Thoracic aorta (tissue), 2 donors: ENCODE measurements at regions not wholly inside any gene's neighbourhood (a gene's known extent, or its start where the extent isn't known, plus 50 kb on each side); places are given as distances from the start of the nearest gene placed in this dataset.

ENCODE experiments used
- ATAC-seq: fragments of 150-250 bp; one replicate; pipeline ENCODE4 v1.8.0; 2017; ENCODE audit warnings: low read depth; ENCODE audit not compliant: insufficient number of reproducible peaks, low FRiP score
- DNase-seq: peaks from one replicate; pipeline ENCODE4 v3.0.0-alpha.2; 2020; ENCODE audit warnings: low spot score
- H3K27ac ChIP-seq, 2 donors: fragments of 200-600 bp; sonication (generic); 1 replicate in 1 of 2; 2 replicates in 1 of 2; pipeline ENCODE4 v1.5.1; 2016; ENCODE audit warnings: mild to moderate bottlenecking in 2 of 2, moderate library complexity in 2 of 2
- H3K27me3 ChIP-seq: fragments of 200-600 bp; sonication (generic); replicated peaks from 2 replicates; pipeline ENCODE4 v1.6.0; 2016; ENCODE audit warnings: mild to moderate bottlenecking; ENCODE audit not compliant: insufficient read depth
- H3K36me3 ChIP-seq: fragments of 200-600 bp; sonication (generic); one replicate; pipeline ENCODE4 v1.5.1; 2016
- H3K4me1 ChIP-seq, 2 donors: fragments of 200-600 bp; sonication (generic); 1 replicate in 1 of 2; 2 replicates in 1 of 2; pipeline versions ENCODE4 v1.5.1 to v1.6.0; 2016; ENCODE audit warnings: low read depth in 2 of 2, mild to moderate bottlenecking in 1 of 2; ENCODE audit not compliant: control insufficient read depth in 1 of 2
- H3K4me3 ChIP-seq: fragments of 200-600 bp; sonication (generic); 2 replicates; pipeline ENCODE4 v1.5.1; 2016; ENCODE audit warnings: mild to moderate bottlenecking
- H3K9me3 ChIP-seq: fragments of 200-600 bp; sonication (generic); 2 replicates; pipeline ENCODE4 v1.5.1; 2016
- CTCF ChIP-seq: fragments of 200-600 bp; sonication (generic); IDR thresholded peaks from one replicate; pipeline ENCODE4 v1.5.1; 2019; ENCODE audit warnings: antibody characterized with exemption

DNA sequence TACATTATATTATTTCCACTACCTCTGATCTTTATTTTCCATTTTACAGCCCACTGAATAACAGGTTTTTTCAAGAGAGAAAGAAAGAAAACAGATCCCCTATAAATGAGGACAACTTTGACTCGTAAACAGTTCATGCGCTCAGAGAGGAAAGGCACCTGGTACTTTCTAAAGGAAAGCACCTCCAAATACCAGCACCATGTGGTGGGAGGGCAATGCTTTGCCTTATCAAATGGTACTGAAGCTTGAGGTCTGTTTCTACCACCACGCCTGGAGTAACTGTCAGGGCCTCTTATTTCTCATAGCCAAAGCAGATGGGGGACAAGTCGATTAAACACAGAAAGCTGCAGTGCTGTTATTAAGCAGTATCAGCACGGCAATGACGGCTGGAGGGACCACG lies 510.3 kb upstream of the ZFHX3 start:
- TF ChIP-seq CTCF: no peak
- no peaks in the 10 kb centered on the region for H3K36me3 ChIP-seq
- no peaks in the 10 kb centered on the region for H3K9me3 ChIP-seq
- H3K27ac ChIP-seq: no peak overlapping the region
- ATAC-seq: no peak
- H3K4me1 ChIP-seq: no peaks in the 10 kb centered on the region
- H3K4me3 ChIP-seq: no peak overlapping the region
- DNase-seq: no peak
- H3K27me3 ChIP-seq: no peaks in the 10 kb centered on the region

- Histone ChIP-seq H3K4me3 (no peak overlapping the region), H3K27me3 (no peaks in the 10 kb centered on the region), H3K4me1 (no peaks in the 10 kb centered on the region), H3K9me3 (no peaks in the 10 kb centered on the region), H3K36me3 (no peaks in the 10 kb centered on the region), H3K27ac (no peak overlapping the region)
- TF ChIP-seq CTCF: no peak
- ATAC-seq (no peak), DNase-seq (no peak)
Observed at GRCh38 chr16:73553941-73554660, 506.2 kb upstream of the ZFHX3 start.

DNA sequence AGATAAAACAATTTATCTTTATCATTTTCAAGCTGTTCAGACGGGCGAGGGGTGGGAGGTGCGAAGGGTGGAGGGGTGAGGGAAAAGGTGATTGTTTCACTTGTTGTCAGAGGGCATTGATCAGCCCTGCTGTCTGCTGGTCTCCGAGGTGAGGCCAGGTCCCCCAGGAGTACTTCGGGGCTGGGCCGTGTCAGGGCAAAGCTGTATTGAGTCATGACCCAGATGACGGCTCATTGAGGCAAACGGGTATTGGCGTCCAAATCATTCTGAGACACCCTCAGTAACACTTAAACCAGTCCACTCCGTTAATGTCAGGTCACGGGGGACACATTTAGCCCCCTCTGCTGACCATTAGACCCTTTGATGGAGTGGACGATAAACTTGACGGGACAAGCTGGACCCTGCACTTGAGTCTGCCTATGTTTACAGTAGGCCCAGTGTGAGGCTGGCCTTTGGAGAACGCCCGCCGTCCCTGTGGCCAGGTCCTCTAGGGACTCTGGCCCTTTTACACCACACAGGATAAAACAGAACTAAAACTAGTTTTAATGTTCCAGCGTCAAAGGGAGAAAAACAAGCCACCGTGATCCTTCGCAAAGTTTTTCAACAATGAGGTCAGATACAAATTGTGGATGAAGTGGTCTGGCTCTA lies 502.2 kb upstream of the ZFHX3 start:
- Histone ChIP-seq H3K4me3 (no peak overlapping the region), H3K27me3 (no peaks in the 10 kb centered on the region), H3K4me1 (peaks cover 0 to 4% of the 10 kb centered on the region in 2 donors), H3K36me3 (no peaks in the 10 kb centered on the region), H3K9me3 (no peaks in the 10 kb centered on the region), H3K27ac (no peak overlapping the region)
- TF ChIP-seq CTCF: no peak
- DNase-seq (no peak), ATAC-seq (no peak)

DNA sequence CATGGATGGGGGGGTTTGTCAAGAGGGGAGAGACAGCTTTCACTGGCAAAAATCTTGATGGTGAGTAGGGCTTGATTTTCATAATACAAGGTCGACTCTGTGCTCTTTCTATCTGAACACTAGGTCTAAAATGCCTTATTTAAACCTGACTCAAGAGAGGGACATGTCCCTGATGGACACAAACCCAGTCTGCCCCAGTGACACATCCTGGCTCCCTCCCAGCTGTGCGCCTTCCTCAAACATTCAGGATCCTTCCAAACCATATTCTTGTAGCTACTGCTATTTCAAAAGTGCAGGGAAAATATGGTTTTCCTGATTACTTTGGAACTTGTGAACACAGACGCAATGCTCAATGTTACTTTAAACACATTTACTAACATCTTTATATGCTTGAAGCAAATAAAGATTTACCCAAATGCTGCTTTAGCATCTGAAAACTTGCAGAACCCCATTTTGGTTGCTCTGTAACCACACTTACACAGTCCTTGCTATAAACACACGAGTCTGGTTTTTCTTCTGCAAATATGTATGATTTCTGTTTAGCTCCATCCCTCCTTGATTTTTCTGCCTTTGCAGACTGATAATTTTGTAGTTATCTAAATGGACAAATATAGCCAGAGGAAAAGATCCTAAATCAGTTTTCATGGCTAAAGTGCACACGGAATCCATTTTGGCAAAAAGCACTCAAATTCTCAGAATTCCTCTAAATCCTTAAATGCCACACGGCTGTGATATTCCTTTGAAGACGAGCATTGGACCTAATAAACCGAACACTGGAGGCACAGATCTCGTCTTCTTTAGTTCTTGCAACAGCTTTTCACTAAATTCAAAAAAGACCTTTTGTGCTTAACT lies 499.9 kb upstream of the ZFHX3 start:
- Histone ChIP-seq H3K36me3 (no peaks in the 10 kb centered on the region), H3K4me3 (no peak overlapping the region), H3K9me3 (no peaks in the 10 kb centered on the region), H3K27ac (no peak overlapping the region), H3K4me1 (peaks cover 0 to 4% of the 10 kb centered on the region in 2 donors), H3K27me3 (no peaks in the 10 kb centered on the region)
- DNase-seq (no peak), ATAC-seq (no peak)
- TF ChIP-seq CTCF: no peak

GRCh38 chr16:73546341-73546845 lies 498.5 kb upstream of the ZFHX3 start:
- H3K27me3 ChIP-seq: no peaks in the 10 kb centered on the region
- no peak overlapping the region for H3K4me3 ChIP-seq
- H3K27ac ChIP-seq: no peak overlapping the region
- no peak for TF ChIP-seq CTCF
- H3K36me3 ChIP-seq: no peaks in the 10 kb centered on the region
- no peak for ATAC-seq
- DNase-seq: no peak
- H3K9me3 ChIP-seq: no peaks in the 10 kb centered on the region
- peaks cover 0 to 4% of the 10 kb centered on the region in 2 donors for H3K4me1 ChIP-seq
